Stomach (tissue), 8 donors: ENCODE measurements at regions not wholly inside any gene's neighbourhood (a gene's known extent, or its start where the extent isn't known, plus 50 kb on each side); places are given as distances from the start of the nearest gene placed in this dataset.

Experiments
- DNase-seq, 2 donors: peaks; one replicate each; pipeline versions ENCODE4 v3.0.0 to v3.0.0-alpha.2; 2013 to 2019
- H3K27ac ChIP-seq, 5 donors: fragments of 200-600 bp in 4 of 5; sonication (generic) in 4 of 5; one replicate each; pipeline ENCODE4 v1.5.1; 2013 to 2019; ENCODE audit warnings: mild to moderate bottlenecking in 1 of 5, moderate library complexity in 1 of 5
- H3K27me3 ChIP-seq, 3 donors: fragments of 200-600 bp; sonication (generic); one replicate each; pipeline ENCODE4 v1.5.1; 2017 to 2019; ENCODE audit warnings: mixed run types in 1 of 3
- H3K36me3 ChIP-seq, 4 donors: fragments of 200-600 bp; sonication (generic); 1 replicate in 3 of 4; 2 replicates in 1 of 4; pipeline ENCODE4 v1.5.1; 2016 to 2019
- H3K4me1 ChIP-seq, 4 donors: fragments of 200-600 bp; sonication (generic); one replicate each; pipeline ENCODE4 v1.5.1; 2016 to 2019
- H3K4me3 ChIP-seq, 4 donors: fragments of 200-600 bp; sonication (generic) in 3 of 4; one replicate each; pipeline ENCODE4 v1.5.1; 2016 to 2019; ENCODE audit warnings: mild to moderate bottlenecking in 1 of 4
- H3K9me3 ChIP-seq, 4 donors: fragments of 200-600 bp; sonication (generic); one replicate each; pipeline ENCODE4 v1.5.1; 2016 to 2019
- CTCF ChIP-seq, 7 experiments: fragments of 450-650 bp in 4 of 7; fragments of 200-600 bp in 3 of 7; sonication (generic) in 3 of 7; IDR thresholded peaks; one replicate each; pipeline ENCODE4 v1.5.1; 2016 to 2019; ENCODE audit warnings: antibody characterized with exemption in 7 of 7, control low read depth in 2 of 7, mild to moderate bottlenecking in 1 of 7
- EP300 ChIP-seq: sonication (generic); formaldehyde crosslinking; IDR thresholded peaks from one replicate; pipeline ENCODE4 v1.6.1; 2017; ENCODE audit warnings: antibody characterized with exemption
- POLR2A ChIP-seq, 4 donors: fragments of 450-650 bp; IDR thresholded peaks; one replicate each; pipeline ENCODE4 v1.6.1; 2016; ENCODE audit warnings: antibody characterized with exemption in 4 of 4, control low read depth in 2 of 4, mild to moderate bottlenecking in 1 of 4, moderate library complexity in 1 of 4
- POLR2AphosphoS5 ChIP-seq, 3 donors: sonication (generic); formaldehyde crosslinking; IDR thresholded peaks; one replicate each; pipeline ENCODE4 v1.6.1; 2016; ENCODE audit warnings: antibody characterized with exemption in 3 of 3
- WGBS, 5 donors: extraction: QIAGEN DNeasy Blood & Tissue Kit in 3 of 5; methylation state at CpG; one replicate each; pipeline versions ENCODE4 v1.1.5 to v1.1.7; 2013 to 2018; 5-methylcytosine and 5-hydroxymethylcytosine counted together
- intact Hi-C: fragments of 100-400 bp; cut with DNase I; formaldehyde crosslinking; loops from one replicate; pipeline ENCODE4 v1.15.1; 2023; ENCODE audit warnings: low total_unique reads
- donor health status: healthy with polysubstance abuse.
- donor health status: Bipolar disorder and iron deficiency.
- donor health status: healthy.

- Histone ChIP-seq H3K9me3 (no peaks in the 10 kb centered on the region), H3K36me3 (no peaks in the 10 kb centered on the region), H3K27ac (no peak overlapping the region), H3K4me1 (no peaks in the 10 kb centered on the region), H3K4me3 (no peak overlapping the region), H3K27me3 (no peaks in the 10 kb centered on the region)
- DNase-seq = no peak
- WGBS, 5 donors = 70 to 80% (median 71%) methylated on average over 8 of the region's 8 CpGs
- intact Hi-C loops = no loop called here
- TF ChIP-seq POLR2A (IDR thresholded peaks at IDR 0.05) (no peak), POLR2AphosphoS5 (IDR thresholded peaks at IDR 0.05) (no peak), CTCF (IDR thresholded peaks at IDR 0.05) (no peak), EP300 (no peak)
Measured at GRCh38 chr5:167840527-167841130, 450.8 kb upstream of the WWC1 start.

DNA sequence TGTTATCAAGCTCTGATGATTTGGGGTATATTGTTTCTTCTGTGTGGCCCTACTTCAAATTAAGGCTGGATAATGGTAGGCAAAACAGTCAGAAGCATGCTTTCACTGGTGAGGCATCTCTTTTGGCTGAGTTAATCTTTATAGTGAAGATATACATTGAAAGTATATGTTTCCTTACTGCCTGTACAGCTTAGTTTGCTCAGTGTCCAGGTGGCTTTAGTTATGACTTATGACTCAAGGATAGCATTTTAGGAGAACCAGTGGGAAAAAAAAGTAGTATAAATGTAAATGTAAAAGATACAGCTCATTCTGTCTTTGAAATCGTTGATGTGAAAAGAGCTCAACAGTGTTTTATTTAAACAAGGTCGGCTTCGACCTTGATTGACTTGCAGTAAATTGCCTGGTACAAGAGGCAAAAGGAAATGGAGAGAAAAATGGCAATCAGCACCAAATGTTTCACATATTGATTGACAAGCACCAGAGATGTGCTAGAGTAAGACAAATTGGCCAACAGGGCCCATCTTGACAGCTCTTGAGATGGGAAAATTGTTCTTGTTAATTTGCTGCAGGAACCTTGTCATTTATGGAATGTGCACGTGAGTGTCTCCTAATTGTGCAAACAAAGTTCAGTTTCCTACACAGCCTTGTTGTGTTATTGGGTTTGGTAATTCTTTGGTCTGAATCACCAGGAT, 447.4 kb upstream of the WWC1 start:
- H3K27ac ChIP-seq = no peak overlapping the region
- no peaks in the 10 kb centered on the region for H3K27me3 ChIP-seq
- WGBS, 5 donors = 46 to 61% (median 51%) methylated on average over 4 of the region's 4 CpGs
- no peaks in the 10 kb centered on the region for H3K4me1 ChIP-seq
- no peak for TF ChIP-seq POLR2AphosphoS5 (IDR thresholded peaks at IDR 0.05)
- no peak for TF ChIP-seq EP300
- TF ChIP-seq POLR2A (IDR thresholded peaks at IDR 0.05) = no peak
- no peaks in the 10 kb centered on the region for H3K9me3 ChIP-seq
- intact Hi-C loops = no loop called here
- no peak for DNase-seq
- H3K4me3 ChIP-seq = no peak overlapping the region
- H3K36me3 ChIP-seq = no peaks in the 10 kb centered on the region

- TF ChIP-seq EP300 (no peak), POLR2A (IDR thresholded peaks at IDR 0.05) (no peak), CTCF (IDR thresholded peaks at IDR 0.05) (no peak), POLR2AphosphoS5 (IDR thresholded peaks at IDR 0.05) (no peak)
- Histone ChIP-seq H3K27me3 (no peaks in the 10 kb centered on the region), H3K4me1 (no peaks in the 10 kb centered on the region), H3K4me3 (no peak overlapping the region), H3K27ac (no peak overlapping the region), H3K9me3 (no peaks in the 10 kb centered on the region), H3K36me3 (no peaks in the 10 kb centered on the region)
- 40 to 63% (median 54%) methylated on average over 2 of the region's 2 CpGs for WGBS, 5 donors
- intact Hi-C loops = no loop called here
- DNase-seq = no peak
Measured at GRCh38 chr5:167845952-167846351, 445.5 kb upstream of the WWC1 start.

GRCh38 chr5:167849874-167850273, 441.6 kb upstream of the WWC1 start:
- TF ChIP-seq CTCF (IDR thresholded peaks at IDR 0.05) (no peak), EP300 (no peak), POLR2A (IDR thresholded peaks at IDR 0.05) (no peak), POLR2AphosphoS5 (IDR thresholded peaks at IDR 0.05) (no peak)

DNA sequence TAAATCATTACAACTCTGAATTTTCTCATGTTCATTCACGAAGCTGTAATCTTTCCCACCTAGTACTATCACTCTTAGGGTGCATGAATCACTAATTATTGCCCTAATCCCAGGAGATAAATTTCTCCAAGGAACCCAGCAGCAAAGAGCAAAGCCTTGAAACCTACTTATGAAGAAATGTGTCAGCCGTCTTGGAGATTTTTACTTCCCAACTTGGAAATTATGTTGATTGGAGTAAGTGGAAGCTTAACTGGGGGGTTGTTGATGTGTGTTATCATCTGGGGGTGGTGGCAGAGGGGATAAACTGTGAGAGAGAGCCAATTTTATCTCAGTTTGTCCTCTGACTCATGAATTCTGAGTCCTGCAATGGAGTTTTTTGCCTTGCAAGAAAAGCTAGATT, 440.5 kb upstream of the WWC1 start:
- Histone ChIP-seq H3K4me3 (no peak overlapping the region), H3K27me3 (no peaks in the 10 kb centered on the region), H3K36me3 (no peaks in the 10 kb centered on the region), H3K9me3 (no peaks in the 10 kb centered on the region), H3K4me1 (no peaks in the 10 kb centered on the region), H3K27ac (no peak overlapping the region)
- DNase-seq = no peak
- 38 to 53% (median 47%) methylated on average over 2 of the region's 2 CpGs for WGBS, 5 donors
- TF ChIP-seq POLR2AphosphoS5 (IDR thresholded peaks at IDR 0.05) (no peak), EP300 (no peak), CTCF (IDR thresholded peaks at IDR 0.05) (no peak), POLR2A (IDR thresholded peaks at IDR 0.05) (no peak)
- intact Hi-C loops = no loop called here

More at GRCh38 chr5:167849874-167850273, 441.6 kb upstream of the WWC1 start:
- Histone ChIP-seq H3K36me3 (no peaks in the 10 kb centered on the region), H3K9me3 (no peaks in the 10 kb centered on the region), H3K4me1 (no peaks in the 10 kb centered on the region), H3K27ac (no peak overlapping the region), H3K4me3 (no peak overlapping the region), H3K27me3 (no peaks in the 10 kb centered on the region)
- WGBS, 5 donors = 50 to 76% (median 73%) methylated on average over 4 of the region's 4 CpGs
- DNase-seq = no peak
- intact Hi-C loops = no loop called here
